H1 (cell line): ENCODE measurements at regions not wholly inside any gene's neighbourhood (a gene's known extent, or its start where the extent isn't known, plus 50 kb on each side); places are given as distances from the start of the nearest gene placed in this dataset.

Source experiments
- MAFK ChIP-seq: IDR thresholded peaks from 2 replicates; pipeline ENCODE4 v1.6.1; 2012; ENCODE audit warnings: low read depth, mild to moderate bottlenecking, improper control_type of control experiment, low read length
- POLR2A ChIP-seq, 2 experiments: IDR thresholded peaks; 1 replicate in 1 of 2; 2 replicates in 1 of 2; pipeline ENCODE4 v1.6.1; 2011; ENCODE audit warnings: low read depth in 2 of 2, low read length in 2 of 2, mild to moderate bottlenecking in 2 of 2; ENCODE audit errors: control extremely low read depth in 1 of 2
- TF ChIP-seq, protein P1 (sequence below): IDR thresholded peaks from 2 replicates; pipeline ENCODE4 v1.6.1; 2011; ENCODE audit warnings: low read depth, mild to moderate bottlenecking, low read length; ENCODE audit not compliant: insufficient read depth
- TF ChIP-seq, protein P2 (sequence below), 3 experiments: IDR thresholded peaks; 1 replicate in 2 of 3; 2 replicates in 1 of 3; pipeline versions ENCODE4 v1.5.1 to v1.6.1; 2011; ENCODE audit warnings: low read length in 3 of 3, mild to moderate bottlenecking in 3 of 3, inconsistent platforms in 2 of 3, low read depth in 1 of 3, moderate library complexity in 1 of 3; ENCODE audit not compliant: insufficient read depth in 1 of 3; ENCODE audit errors: control extremely low read depth in 1 of 3

DNA sequence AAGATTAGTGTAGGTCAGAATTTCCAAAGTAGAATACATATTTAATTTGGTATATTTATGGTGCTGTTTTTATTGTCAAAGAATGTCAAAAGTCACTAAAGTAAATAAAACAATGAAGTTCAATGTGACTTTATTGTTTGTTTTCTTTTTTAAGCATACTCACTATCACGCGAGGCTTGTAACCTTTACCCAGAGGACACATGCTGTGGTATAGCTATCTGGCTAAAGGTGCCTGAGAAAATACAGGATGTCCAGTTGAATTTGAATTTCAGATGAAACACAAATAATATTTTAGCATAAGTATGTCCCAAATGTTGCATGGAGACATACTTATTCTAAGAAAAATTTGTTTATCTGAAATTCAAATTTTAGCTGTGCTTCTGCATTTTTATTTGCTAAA lies 103.3 kb upstream of the KLF7 start:
- TF ChIP-seq, protein P1, sequence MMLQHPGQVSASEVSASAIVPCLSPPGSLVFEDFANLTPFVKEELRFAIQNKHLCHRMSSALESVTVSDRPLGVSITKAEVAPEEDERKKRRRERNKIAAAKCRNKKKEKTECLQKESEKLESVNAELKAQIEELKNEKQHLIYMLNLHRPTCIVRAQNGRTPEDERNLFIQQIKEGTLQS, result no peak
- no peak for TF ChIP-seq POLR2A (IDR thresholded peaks at IDR 0.05; ENCODE audit: control extremely low read depth in 1 of 2, low read depth in 2 of 2, low read length in 2 of 2)
- TF ChIP-seq MAFK, result no peak
- TF ChIP-seq, protein P2, sequence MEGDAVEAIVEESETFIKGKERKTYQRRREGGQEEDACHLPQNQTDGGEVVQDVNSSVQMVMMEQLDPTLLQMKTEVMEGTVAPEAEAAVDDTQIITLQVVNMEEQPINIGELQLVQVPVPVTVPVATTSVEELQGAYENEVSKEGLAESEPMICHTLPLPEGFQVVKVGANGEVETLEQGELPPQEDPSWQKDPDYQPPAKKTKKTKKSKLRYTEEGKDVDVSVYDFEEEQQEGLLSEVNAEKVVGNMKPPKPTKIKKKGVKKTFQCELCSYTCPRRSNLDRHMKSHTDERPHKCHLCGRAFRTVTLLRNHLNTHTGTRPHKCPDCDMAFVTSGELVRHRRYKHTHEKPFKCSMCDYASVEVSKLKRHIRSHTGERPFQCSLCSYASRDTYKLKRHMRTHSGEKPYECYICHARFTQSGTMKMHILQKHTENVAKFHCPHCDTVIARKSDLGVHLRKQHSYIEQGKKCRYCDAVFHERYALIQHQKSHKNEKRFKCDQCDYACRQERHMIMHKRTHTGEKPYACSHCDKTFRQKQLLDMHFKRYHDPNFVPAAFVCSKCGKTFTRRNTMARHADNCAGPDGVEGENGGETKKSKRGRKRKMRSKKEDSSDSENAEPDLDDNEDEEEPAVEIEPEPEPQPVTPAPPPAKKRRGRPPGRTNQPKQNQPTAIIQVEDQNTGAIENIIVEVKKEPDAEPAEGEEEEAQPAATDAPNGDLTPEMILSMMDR (IDR thresholded peaks at IDR 0.05; ENCODE audit: control extremely low read depth in 1 of 3, insufficient read depth in 1 of 3, low read depth in 1 of 3, low read length in 3 of 3), result no peak
